ENCODE measurements at regions not wholly inside any gene's neighbourhood (a gene's known extent, or its start where the extent isn't known, plus 50 kb on each side); places are given as distances from the start of the nearest gene placed in this dataset.

DNA sequence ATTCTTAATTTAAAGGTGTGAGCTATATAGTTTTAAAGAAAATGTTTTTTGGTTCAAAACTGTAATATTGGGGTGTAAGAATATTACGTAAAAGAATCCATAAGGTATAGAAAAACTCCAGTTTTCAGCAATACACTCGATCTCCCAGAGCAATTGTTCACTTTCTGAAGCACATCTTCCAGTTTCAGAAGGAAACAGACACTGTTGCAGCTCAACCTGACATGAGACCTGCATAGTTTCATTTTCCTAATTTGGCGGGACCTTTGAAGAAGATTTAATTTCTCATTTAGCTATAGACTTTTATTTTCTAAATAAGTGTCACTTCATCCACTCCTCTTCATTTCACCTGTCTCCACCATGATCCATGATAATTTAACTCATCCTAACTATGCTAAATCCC, 281.5 kb downstream of the HTR1B start:
- DNase-seq, result no peak
- no peak for ATAC-seq
- no peak overlapping the region for H3K4me3 Mint-ChIP-seq
- no peaks in the 10 kb centered on the region for H3K4me1 Mint-ChIP-seq (ENCODE audit: low read depth)
- H3K36me3 Mint-ChIP-seq (ENCODE audit: insufficient read depth), result no peaks in the 10 kb centered on the region
- H3K9me3 Mint-ChIP-seq, result peaks cover 8% of the 10 kb centered on the region
- no peaks in the 10 kb centered on the region for H3K27me3 Mint-ChIP-seq (ENCODE audit: low read depth)

DNA sequence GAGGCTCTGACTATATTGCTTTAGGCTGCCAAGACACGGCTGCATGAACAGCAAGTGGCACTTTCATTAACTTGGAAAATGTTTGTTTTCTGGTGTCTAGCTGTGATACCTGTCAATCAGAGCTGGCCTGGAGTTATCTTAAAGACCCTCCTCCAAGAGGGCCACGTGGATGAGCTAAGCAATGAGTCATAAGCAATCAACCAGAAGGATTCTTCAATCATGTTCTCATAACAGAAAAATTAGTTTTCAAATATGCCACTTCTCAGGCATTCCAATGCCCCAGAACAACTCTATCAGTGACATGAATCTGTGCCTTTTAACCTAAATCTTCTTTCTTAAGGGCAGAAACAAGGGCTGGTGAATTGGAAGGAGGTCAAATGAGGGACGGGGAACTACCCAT, 283.0 kb downstream of the HTR1B start:
- H3K9me3 Mint-ChIP-seq, result peaks cover 10% of the 10 kb centered on the region
- no peaks in the 10 kb centered on the region for H3K36me3 Mint-ChIP-seq (ENCODE audit: insufficient read depth)
- DNase-seq (no peak), ATAC-seq (no peak)
- no peaks in the 10 kb centered on the region for H3K27me3 Mint-ChIP-seq (ENCODE audit: low read depth)
- no peaks in the 10 kb centered on the region for H3K4me1 Mint-ChIP-seq (ENCODE audit: low read depth)
- H3K4me3 Mint-ChIP-seq, result no peak overlapping the region

DNA sequence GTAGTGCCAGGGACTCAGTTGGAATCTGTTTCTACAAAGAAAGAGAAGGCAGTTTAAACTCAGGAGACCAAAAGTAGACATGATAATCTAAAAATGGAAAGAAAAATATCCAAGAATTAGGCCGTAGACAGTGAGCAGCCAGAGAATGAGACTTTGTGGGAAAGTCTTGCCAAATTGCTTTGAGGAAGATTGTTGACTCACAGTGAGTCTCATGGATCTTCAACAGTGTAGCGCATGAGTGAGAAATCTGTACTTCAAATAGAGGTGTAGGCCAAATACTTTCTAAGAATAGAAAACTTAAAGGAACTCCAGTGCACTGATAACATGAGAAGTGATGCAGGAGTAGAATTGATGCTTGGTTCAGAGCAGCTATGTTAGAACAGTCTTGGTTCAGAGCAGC, 284.5 kb downstream of the HTR1B start:
- H3K27me3 Mint-ChIP-seq (ENCODE audit: low read depth), result no peaks in the 10 kb centered on the region
- no peak for DNase-seq
- H3K9me3 Mint-ChIP-seq, result peaks cover 5% of the 10 kb centered on the region
- no peak for ATAC-seq
- H3K4me3 Mint-ChIP-seq, result no peak overlapping the region
- H3K36me3 Mint-ChIP-seq (ENCODE audit: insufficient read depth), result no peaks in the 10 kb centered on the region
- no peaks in the 10 kb centered on the region for H3K4me1 Mint-ChIP-seq (ENCODE audit: low read depth)

DNA sequence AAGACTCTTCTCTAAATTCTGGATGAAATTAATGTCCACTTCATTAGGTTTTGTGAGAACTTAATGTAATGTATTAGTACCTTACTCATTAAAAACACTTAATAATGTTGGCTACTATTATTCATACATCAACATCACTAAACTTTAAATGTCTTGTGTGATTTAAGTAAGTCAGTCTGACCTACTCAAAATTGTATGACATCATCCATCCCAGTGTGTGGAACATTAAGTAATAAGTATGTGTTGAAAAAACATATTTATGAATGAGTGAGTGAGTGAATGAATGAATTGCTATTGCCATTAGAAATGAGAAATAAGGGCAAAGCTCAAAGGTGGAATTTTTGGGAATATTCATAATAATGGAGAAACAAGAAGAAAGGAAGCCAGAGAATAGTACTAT, 285.8 kb downstream of the HTR1B start:
- ATAC-seq, result no peak
- H3K4me1 Mint-ChIP-seq (ENCODE audit: low read depth), result no peaks in the 10 kb centered on the region
- no peak for DNase-seq
- no peaks in the 10 kb centered on the region for H3K36me3 Mint-ChIP-seq (ENCODE audit: insufficient read depth)
- peaks cover 3% of the 10 kb centered on the region for H3K9me3 Mint-ChIP-seq
- H3K4me3 Mint-ChIP-seq, result no peak overlapping the region
- no peaks in the 10 kb centered on the region for H3K27me3 Mint-ChIP-seq (ENCODE audit: low read depth)

DNA sequence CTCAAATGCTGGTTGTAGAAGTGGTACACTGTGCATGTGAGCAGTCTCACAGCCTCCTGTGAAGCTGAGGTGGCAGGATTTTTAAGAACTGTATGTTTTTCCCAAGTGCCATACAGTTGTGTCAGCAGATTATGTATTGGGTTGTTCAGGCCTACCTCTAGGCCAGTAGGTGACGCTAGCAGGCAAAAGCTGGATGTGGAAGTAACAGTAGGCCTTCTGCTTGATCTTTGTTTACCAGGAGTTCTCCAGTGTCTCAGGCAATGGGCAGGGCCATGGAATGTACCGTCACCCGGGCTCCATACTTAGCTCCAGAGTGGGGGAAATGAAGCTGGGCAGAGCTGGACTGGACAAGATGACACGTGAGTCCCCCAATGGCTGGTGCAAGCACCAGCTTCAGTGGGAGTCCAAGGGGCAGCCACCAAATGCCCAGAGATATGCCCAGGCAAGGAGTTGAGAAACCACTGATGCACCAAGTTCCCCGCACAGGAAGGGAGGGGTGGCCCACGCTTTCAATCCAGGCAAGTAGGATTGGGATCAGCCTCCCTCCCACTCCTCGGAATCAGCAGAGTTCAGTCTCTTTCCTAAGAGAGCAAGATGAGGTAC, 289.7 kb downstream of the HTR1B start:
- no peak for DNase-seq
- H3K36me3 Mint-ChIP-seq (ENCODE audit: insufficient read depth), result no peaks in the 10 kb centered on the region
- no peaks in the 10 kb centered on the region for H3K27me3 Mint-ChIP-seq (ENCODE audit: low read depth)
- no peak overlapping the region for H3K4me3 Mint-ChIP-seq
- peaks cover 14% of the 10 kb centered on the region for H3K9me3 Mint-ChIP-seq
- H3K4me1 Mint-ChIP-seq (ENCODE audit: low read depth), result no peaks in the 10 kb centered on the region
- no peak for ATAC-seq

DNA sequence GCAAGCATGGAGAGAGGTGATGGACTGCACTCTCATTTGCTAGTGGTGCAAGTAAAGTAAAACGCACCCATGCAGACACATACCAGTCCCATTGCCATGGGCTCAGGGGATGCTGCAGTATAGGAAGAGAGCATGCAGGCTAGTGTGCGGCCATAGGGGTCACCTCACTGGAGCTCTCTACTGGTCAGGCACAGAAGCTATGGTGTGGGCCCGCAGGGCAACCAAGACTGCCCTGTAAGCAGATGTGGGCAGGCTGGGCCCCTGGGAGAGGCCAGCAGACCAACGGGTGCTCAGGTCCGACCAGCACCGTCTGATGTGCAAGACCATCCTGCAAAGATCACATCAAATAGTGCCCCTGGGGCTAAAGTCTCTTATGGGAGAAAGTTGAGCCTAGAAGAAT, 290.7 kb downstream of the HTR1B start:
- no peak for DNase-seq
- H3K27me3 Mint-ChIP-seq (ENCODE audit: low read depth), result no peaks in the 10 kb centered on the region
- H3K9me3 Mint-ChIP-seq, result peaks cover 22% of the 10 kb centered on the region
- no peaks in the 10 kb centered on the region for H3K4me1 Mint-ChIP-seq (ENCODE audit: low read depth)
- H3K4me3 Mint-ChIP-seq, result no peak overlapping the region
- H3K36me3 Mint-ChIP-seq (ENCODE audit: insufficient read depth), result no peaks in the 10 kb centered on the region
- ATAC-seq, result no peak

DNA sequence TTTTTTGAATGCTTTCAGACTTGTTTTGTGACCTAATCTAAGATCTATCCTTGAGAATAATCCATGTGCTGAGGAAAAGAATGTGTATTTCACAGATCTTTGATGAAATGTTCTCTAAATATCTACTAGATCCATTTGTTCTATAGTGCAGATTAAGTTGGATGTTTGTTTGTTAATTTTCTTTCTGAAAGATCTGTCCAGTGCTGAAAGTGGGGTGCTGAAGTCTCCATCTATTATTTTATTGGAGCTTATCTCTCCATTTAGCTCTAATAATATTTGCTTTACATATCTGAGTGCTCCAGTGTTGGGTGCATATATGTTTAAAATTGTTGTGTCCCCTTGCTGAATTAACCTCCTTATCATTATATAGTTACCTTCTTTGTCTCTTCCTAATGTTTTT, 303.6 kb downstream of the HTR1B start:
- H3K9me3 Mint-ChIP-seq, result peaks cover 20% of the 10 kb centered on the region
- ATAC-seq, result no peak
- H3K4me1 Mint-ChIP-seq (ENCODE audit: low read depth), result no peaks in the 10 kb centered on the region
- H3K36me3 Mint-ChIP-seq (ENCODE audit: insufficient read depth), result no peaks in the 10 kb centered on the region
- H3K4me3 Mint-ChIP-seq, result no peak overlapping the region
- no peak for DNase-seq
- H3K27me3 Mint-ChIP-seq (ENCODE audit: low read depth), result no peaks in the 10 kb centered on the region

DNA sequence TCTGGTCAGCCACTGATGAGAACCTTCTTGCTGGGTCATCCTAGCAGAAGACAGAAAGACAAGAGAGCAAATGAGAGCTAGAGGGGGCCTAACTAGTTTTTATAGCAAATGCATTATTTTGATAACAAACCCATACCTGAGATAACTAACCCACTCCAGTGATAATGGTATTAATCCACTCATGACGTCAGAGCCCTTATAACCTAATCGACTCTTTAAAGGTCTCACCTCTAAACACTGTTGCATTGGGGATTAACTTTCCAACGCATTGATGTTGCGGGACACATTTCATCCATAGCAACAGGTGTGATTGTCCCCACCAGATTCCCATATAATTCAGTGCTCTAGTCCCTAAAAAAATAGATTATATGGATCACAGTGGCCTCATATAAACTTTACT, 312.1 kb downstream of the HTR1B start:
- Mint-ChIP-seq H3K4me1 (ENCODE audit: low read depth) (no peaks in the 10 kb centered on the region), H3K4me3 (no peak overlapping the region), H3K27me3 (ENCODE audit: low read depth) (no peaks in the 10 kb centered on the region), H3K9me3 (peaks cover 20% of the 10 kb centered on the region), H3K36me3 (ENCODE audit: insufficient read depth) (no peaks in the 10 kb centered on the region)
- ATAC-seq (no peak), DNase-seq (no peak)

DNA sequence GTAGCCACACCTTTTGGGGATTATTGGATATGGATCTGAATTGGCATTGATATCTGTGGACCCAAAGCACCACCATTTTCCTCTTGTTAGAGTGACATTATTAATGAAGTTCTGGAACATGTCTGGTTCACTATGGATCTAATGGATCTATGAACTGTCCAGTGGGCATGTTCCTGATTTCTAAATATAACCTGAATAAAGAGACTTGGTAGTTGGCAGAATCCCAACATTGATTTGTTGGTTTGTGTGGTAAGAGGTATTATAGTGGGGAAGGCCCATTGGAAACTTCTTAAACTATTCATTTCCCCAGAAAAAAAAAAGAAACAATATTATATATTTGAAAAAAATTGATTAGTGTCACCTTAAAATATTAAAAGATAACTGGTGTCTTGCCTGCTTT, 312.6 kb downstream of the HTR1B start:
- ATAC-seq (no peak), DNase-seq (no peak)
- Mint-ChIP-seq H3K36me3 (ENCODE audit: insufficient read depth) (no peaks in the 10 kb centered on the region), H3K4me3 (no peak overlapping the region), H3K9me3 (peaks cover 17% of the 10 kb centered on the region), H3K27me3 (ENCODE audit: low read depth) (no peaks in the 10 kb centered on the region), H3K4me1 (ENCODE audit: low read depth) (no peaks in the 10 kb centered on the region)

DNA sequence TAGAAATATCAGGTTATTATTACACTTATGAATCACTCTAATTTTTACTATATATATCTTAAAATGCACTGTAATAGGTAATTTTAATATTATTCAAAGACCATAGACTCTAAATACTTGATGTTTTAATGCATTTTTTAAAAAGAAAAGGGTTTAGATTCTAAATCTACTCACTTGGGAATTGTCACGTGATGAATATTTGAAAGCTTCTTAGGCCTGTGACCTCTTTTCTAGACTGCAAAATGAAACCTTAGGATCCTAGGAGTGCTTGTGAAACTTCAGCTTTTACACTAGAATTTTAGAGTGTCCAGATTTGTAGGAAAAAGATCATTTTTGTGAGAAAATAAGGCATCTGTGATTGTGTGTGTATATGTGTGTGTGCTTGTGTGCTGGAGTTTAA, 318.0 kb downstream of the HTR1B start:
- Mint-ChIP-seq H3K36me3 (ENCODE audit: insufficient read depth) (no peaks in the 10 kb centered on the region), H3K4me3 (no peak overlapping the region), H3K27me3 (ENCODE audit: low read depth) (no peaks in the 10 kb centered on the region), H3K9me3 (peaks cover 13% of the 10 kb centered on the region), H3K4me1 (ENCODE audit: low read depth) (no peaks in the 10 kb centered on the region)
- no peak for ATAC-seq
- DNase-seq, result no peak

DNA sequence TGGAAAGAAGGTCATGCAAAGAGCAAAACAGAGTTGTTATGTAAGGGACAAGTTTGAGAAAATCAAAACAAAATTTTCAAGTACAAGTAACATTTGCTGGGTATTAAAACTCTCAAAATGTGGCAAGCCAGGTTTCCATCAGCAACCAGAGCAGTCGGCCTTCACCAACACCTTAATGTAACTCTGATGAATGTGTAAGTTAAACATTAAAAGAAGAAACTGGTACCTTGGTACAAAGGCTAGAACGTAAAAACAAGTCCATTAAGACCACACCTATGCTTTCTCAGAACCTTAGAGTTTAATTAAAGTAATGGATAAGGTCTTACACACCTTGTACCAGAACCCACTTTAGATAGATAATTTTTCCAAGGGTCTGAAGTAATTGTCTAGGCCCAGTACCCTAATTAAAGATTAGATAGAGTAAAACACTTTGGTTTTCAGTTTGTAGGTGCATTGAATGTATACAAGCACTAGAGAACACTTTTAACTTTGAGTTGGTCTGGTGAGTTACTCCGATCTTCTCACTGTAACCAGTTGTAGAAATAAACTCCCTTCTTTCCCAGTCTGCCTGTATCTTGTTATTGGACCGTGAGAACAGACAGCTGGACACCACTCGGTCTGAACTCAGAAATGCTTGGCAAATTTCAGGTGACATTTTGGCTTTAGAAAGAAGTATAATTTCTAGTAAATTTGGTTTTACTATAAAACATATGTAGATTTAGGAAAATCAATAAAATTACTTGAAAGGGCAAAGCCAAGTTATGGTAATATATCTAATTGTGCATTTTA, 319.4 kb downstream of the HTR1B start:
- Mint-ChIP-seq H3K27me3 (ENCODE audit: low read depth) (no peaks in the 10 kb centered on the region), H3K4me3 (no peak overlapping the region), H3K4me1 (ENCODE audit: low read depth) (no peaks in the 10 kb centered on the region), H3K9me3 (peaks cover 6% of the 10 kb centered on the region), H3K36me3 (ENCODE audit: insufficient read depth) (no peaks in the 10 kb centered on the region)
- ATAC-seq (no peak), DNase-seq (no peak)

DNA sequence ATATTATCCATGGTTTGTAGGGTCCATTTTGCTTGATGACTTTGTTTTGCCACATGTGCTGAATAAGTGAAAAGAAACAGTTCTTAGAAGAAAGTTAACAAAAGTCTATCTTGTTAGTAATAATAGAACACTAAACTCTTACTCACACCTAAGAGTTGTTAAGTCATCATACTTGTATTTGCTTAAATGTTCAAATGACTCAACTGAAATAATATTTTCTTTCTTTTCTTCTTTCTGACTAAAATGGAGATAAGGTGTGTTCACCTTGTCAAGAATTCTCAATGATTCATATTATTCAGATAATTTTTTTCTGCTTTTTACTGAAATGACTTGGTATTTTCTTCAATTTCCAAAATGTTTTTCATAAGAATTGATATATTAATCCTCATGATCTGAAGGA, 327.2 kb downstream of the HTR1B start:
- ATAC-seq (no peak), DNase-seq (no peak)
- no peaks in the 10 kb centered on the region for H3K9me3 Mint-ChIP-seq
- no peaks in the 10 kb centered on the region for H3K36me3 Mint-ChIP-seq (ENCODE audit: insufficient read depth)
- H3K4me3 Mint-ChIP-seq, result no peak overlapping the region
- H3K27me3 Mint-ChIP-seq (ENCODE audit: low read depth), result no peaks in the 10 kb centered on the region
- no peaks in the 10 kb centered on the region for H3K4me1 Mint-ChIP-seq (ENCODE audit: low read depth)

DNA sequence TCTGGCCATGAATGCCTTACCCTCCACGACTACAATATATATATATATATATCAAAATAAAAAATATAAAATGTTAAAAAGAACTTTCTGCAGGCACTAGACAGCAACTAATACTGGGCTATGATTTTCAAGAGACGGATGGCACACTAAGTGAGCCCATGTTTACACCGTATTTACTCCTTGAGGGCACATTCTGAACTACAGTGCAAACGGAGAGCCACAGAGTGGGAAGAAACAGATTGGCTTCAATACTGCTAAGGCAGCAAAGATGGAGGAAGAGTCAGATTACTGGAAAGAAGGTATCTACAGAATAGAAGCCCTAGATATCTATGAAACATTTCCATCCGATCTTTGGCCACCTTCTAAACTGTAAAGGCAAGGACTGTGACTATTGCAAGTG, 330.3 kb downstream of the HTR1B start:
- ATAC-seq (no peak), DNase-seq (no peak)
- H3K4me1 Mint-ChIP-seq (ENCODE audit: low read depth), result no peaks in the 10 kb centered on the region
- H3K9me3 Mint-ChIP-seq, result peaks cover 10% of the 10 kb centered on the region
- no peaks in the 10 kb centered on the region for H3K36me3 Mint-ChIP-seq (ENCODE audit: insufficient read depth)
- H3K4me3 Mint-ChIP-seq, result no peak overlapping the region
- H3K27me3 Mint-ChIP-seq (ENCODE audit: low read depth), result no peaks in the 10 kb centered on the region

DNA sequence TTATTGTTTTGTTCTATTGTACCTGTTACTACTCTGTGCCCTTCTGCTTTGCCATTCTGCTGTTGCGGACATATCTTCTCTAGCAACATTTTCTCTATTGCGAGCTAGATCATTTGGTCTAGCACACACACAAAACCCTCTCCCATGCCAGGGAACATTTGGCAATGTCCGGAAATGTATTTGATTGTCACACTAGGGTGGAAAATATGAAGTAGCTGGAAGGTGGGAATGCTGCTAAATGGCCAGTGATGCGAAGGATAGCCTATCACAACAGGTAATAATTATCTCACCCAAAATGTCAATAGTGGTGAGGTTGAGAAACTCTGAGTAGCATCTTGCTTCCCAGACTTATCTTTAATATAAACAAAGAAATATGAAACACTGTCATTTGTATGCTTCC, 331.9 kb downstream of the HTR1B start:
- Mint-ChIP-seq H3K36me3 (ENCODE audit: insufficient read depth) (no peaks in the 10 kb centered on the region), H3K27me3 (ENCODE audit: low read depth) (no peaks in the 10 kb centered on the region)
- no peak for ATAC-seq

DNA sequence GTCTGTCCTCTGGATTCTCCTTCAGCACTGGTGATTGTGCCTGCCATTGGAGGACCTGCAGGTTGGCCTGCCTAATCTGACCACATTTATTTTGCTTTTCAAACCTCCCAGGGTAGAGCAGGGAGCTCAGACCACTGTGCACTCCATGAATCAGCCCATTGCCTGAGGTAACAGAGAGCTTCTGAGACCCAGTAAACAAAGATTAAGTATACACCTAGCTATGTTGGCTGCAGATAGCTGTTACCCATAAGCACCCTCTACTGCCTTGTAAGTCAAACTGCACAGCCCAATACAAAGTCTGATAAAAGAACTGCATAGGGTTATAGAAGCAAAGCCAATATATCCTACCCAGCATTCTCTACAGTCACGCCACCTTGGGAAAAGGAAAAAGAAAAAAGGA, 338.7 kb downstream of the HTR1B start:
- Mint-ChIP-seq H3K27me3 (ENCODE audit: low read depth) (no peaks in the 10 kb centered on the region), H3K36me3 (ENCODE audit: insufficient read depth) (no peaks in the 10 kb centered on the region), H3K4me3 (no peak overlapping the region), H3K4me1 (ENCODE audit: low read depth) (no peaks in the 10 kb centered on the region), H3K9me3 (peaks cover 24% of the 10 kb centered on the region)
- no peak for DNase-seq
- ATAC-seq, result no peak

More for the DNA sequence above, 331.9 kb downstream of the HTR1B start:
- no peaks in the 10 kb centered on the region for H3K4me1 Mint-ChIP-seq (ENCODE audit: low read depth)
- H3K9me3 Mint-ChIP-seq, result peaks cover 19% of the 10 kb centered on the region
- DNase-seq, result no peak
- H3K4me3 Mint-ChIP-seq, result no peak overlapping the region

Measured in activated T-cell treated with anti-CD3 and anti-CD28 coated beads, Interleukin-2, amount 50 U/mL, for 4 hours (primary cell).